Gastrocnemius medialis (tissue), 4 donors: ENCODE measurements at regions not wholly inside any gene's neighbourhood (a gene's known extent, or its start where the extent isn't known, plus 50 kb on each side); places are given as distances from the start of the nearest gene placed in this dataset.

ENCODE experiments used
- CTCF ChIP-seq, 5 experiments: fragments of 450-650 bp in 3 of 5; fragments of 200-600 bp in 2 of 5; sonication (generic) in 2 of 5; IDR thresholded peaks in 4 of 5; conservative IDR thresholded peaks in 1 of 5; 1 replicate in 4 of 5; 2 replicates in 1 of 5; pipeline ENCODE4 v1.5.1; 2016 to 2019; ENCODE audit warnings: antibody characterized with exemption in 5 of 5, mild to moderate bottlenecking in 3 of 5, moderate library complexity in 3 of 5
- POLR2A ChIP-seq, 2 donors: fragments of 450-650 bp; IDR thresholded peaks; one replicate each; pipeline ENCODE4 v1.6.1; 2017; ENCODE audit warnings: antibody characterized with exemption in 2 of 2, mild to moderate bottlenecking in 2 of 2, moderate library complexity in 2 of 2

- no peak for TF ChIP-seq POLR2A (IDR thresholded peaks at IDR 0.05)
- no peak for TF ChIP-seq CTCF (IDR thresholded peaks at IDR 0.05 in 4 of 5, conservative IDR thresholded peaks at IDR 0.05 in 1 of 5)
Observed at GRCh38 chr20:24109008-24109407, 120.4 kb upstream of the GGTLC1 start.
